ENCODE measurements at regions not wholly inside any gene's neighbourhood (a gene's known extent, or its start where the extent isn't known, plus 50 kb on each side); places are given as distances from the start of the nearest gene placed in this dataset.

DNA sequence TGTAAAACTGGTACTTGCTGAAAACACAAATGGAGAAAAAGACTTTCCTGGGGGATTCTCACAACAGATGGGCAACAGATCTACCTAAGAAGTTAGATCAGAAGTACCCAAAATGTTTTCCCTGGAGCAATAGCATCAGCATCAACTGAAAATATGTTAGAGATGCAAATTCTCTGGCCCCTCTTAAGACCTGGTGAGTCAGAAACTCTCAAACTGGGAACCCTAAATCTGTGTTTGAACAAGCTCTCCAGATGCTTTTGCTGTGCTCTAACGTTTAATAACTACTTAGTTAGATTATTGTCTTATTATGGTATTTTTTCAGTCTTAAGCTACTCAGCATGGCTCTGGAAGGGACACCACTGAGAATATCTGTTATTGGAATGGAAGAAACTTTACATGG is 55.2 kb upstream of the TRPC3 start:
- H3K9me3 ChIP-seq = no peaks in the 10 kb centered on the region
- intact Hi-C loops (cut with DNase I; ENCODE audit: low total_unique reads) (no loop called here), in situ Hi-C loops (cut with MboI; ENCODE audit: low sequenced_read_pairs in 4 of 4) (no loop called here)
- H3K27me3 ChIP-seq = no peaks in the 10 kb centered on the region
- H3K36me3 ChIP-seq = no peaks in the 10 kb centered on the region
- no peaks in the 10 kb centered on the region for H3K4me1 ChIP-seq
- H3K27ac ChIP-seq = no peak overlapping the region
- ATAC-seq (no peak), DNase-seq (no peak)
- H3K4me3 ChIP-seq = no peak overlapping the region
- TF ChIP-seq POLR2A (IDR thresholded peaks at IDR 0.05) = no peak
- TF ChIP-seq, protein P1, sequence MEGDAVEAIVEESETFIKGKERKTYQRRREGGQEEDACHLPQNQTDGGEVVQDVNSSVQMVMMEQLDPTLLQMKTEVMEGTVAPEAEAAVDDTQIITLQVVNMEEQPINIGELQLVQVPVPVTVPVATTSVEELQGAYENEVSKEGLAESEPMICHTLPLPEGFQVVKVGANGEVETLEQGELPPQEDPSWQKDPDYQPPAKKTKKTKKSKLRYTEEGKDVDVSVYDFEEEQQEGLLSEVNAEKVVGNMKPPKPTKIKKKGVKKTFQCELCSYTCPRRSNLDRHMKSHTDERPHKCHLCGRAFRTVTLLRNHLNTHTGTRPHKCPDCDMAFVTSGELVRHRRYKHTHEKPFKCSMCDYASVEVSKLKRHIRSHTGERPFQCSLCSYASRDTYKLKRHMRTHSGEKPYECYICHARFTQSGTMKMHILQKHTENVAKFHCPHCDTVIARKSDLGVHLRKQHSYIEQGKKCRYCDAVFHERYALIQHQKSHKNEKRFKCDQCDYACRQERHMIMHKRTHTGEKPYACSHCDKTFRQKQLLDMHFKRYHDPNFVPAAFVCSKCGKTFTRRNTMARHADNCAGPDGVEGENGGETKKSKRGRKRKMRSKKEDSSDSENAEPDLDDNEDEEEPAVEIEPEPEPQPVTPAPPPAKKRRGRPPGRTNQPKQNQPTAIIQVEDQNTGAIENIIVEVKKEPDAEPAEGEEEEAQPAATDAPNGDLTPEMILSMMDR (IDR thresholded peaks at IDR 0.05 in 4 of 5, conservative IDR thresholded peaks at IDR 0.05 in 1 of 5) = no peak

DNA sequence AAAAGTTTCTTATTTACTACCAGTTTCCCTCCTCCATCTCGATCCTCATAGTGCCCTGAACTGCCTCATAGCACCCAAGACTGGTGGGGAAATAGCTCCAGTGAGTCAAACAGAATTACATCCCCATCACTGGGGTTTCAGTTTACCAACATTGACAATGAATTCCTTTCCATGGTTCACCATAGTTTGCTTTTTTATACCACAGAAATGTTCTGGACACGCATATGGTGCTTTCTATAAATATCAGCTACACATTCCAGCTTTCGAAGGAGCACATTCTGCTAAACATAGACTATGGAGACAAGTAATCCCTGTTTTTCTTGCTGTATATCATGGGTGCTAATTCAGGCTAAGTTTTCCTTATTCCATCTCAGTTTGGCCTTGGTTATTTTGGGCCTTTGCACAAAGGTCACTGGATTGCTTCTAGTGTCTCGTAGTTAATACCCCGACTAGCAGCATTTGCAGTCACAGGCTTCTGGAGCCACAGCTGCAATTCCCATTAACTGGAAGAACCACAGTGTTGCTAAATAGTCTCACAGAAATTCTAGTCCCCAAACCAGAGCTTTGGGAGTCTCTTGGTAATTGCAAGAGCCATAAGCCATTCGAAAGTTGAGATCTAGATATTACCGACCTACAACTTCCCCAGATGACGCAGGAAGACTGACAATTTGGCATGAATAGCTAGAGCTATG is 53.4 kb upstream of the TRPC3 start:
- DNase-seq = no peak
- TF ChIP-seq, protein P1 (IDR thresholded peaks at IDR 0.05 in 4 of 5, conservative IDR thresholded peaks at IDR 0.05 in 1 of 5) = no peak
- TF ChIP-seq POLR2A (IDR thresholded peaks at IDR 0.05) = no peak
- no peaks in the 10 kb centered on the region for H3K9me3 ChIP-seq
- in situ Hi-C loops (cut with MboI; ENCODE audit: low sequenced_read_pairs in 4 of 4) (no loop called here), intact Hi-C loops (cut with DNase I; ENCODE audit: low total_unique reads) (no loop called here)
- no peaks in the 10 kb centered on the region for H3K36me3 ChIP-seq
- no peaks in the 10 kb centered on the region for H3K4me1 ChIP-seq
- ATAC-seq = peak in 1 of 2 donors; percentile 33
- no peaks in the 10 kb centered on the region for H3K27me3 ChIP-seq
- H3K27ac ChIP-seq = no peak overlapping the region
- H3K4me3 ChIP-seq = no peak overlapping the region

DNA sequence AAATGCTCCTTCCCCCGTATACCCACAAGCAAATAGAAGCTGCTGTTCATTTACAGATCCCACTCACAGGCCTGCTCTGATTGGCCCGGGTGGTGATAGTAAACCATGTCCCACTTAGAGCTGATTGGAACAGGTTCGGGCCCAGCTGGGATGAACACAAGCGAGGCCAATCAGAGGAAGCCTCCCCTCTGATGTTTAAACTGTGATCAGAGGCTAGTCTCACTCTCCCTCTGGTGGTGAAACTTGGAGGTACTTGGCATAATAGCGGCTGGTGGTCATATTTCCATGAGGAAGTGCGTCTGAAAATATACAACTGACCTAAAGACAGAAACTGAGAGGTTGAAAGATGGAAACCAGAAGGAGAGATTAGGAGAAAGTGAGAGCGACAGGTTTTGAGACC is 51.5 kb upstream of the TRPC3 start:
- in situ Hi-C loops (cut with MboI; ENCODE audit: low sequenced_read_pairs in 4 of 4) = no loop called here
- Histone ChIP-seq H3K4me1 (no peaks in the 10 kb centered on the region), H3K27ac (no peak overlapping the region), H3K27me3 (no peaks in the 10 kb centered on the region), H3K4me3 (no peak overlapping the region), H3K36me3 (no peaks in the 10 kb centered on the region), H3K9me3 (no peaks in the 10 kb centered on the region)
- TF ChIP-seq POLR2A (IDR thresholded peaks at IDR 0.05) = no peak
- TF ChIP-seq, protein P1 (IDR thresholded peaks at IDR 0.05 in 4 of 5, conservative IDR thresholded peaks at IDR 0.05 in 1 of 5) = no peak
- DNase-seq = no peak
- intact Hi-C loops (cut with DNase I; ENCODE audit: low total_unique reads) = no loop called here
- no peak for ATAC-seq

All from gastrocnemius medialis (tissue), 4 donors.